ENCODE measurements at regions not wholly inside any gene's neighbourhood (a gene's known extent, or its start where the extent isn't known, plus 50 kb on each side); places are given as distances from the start of the nearest gene placed in this dataset.

DNA sequence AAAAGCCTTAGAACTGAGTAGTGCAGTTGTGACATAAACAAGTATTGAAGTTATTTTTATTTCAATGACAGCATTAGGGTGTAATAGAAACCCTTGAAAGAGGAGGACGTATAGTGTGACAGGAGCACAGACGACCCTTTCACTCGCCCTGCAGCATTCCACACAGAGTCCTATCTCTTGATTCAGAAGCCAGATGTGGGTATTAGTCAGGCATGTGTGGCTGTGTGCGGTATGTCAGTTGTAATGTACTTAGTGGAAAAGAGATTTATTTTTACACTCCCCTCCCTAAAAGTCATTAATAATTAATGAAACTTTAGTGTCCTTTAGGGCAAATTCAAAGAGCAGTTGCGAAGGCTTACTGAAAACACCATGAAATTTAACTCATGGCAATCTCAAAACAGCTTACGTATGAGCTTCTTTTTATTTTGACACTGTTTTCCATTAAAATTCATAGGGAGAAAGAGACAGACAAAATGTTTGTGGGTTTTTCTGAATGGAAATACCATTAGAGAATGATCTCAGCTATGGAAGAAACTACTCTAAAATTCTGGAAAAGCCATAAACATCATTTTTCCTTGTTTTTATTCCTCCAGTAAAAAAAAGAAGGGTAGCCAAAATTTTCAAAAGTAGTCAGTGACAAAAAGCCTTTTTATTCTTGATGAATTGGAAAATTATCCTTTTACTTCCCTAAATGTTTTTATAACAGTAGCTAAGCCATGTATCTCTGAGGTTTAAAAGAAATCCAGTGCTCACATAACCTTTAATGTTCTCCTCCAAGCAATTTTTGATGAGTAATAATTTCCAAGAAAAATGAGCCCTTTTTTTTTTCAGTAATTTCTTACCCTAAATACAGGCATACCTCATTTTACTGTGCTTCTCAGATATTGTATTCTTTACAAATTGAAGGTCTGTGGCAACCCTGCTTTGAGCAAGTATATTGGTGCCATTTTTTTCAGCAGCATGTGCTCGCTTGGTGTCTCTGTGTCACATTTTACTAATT, 84.0 kb upstream of the DSEL start:
- Histone ChIP-seq H3K27ac (ENCODE audit: poor library complexity, severe bottlenecking) (peak overlapping the region; percentile 5), H3K4me3 (ENCODE audit: severe bottlenecking) (no peak overlapping the region), H3K9me3 (ENCODE audit: severe bottlenecking) (no peaks in the 10 kb centered on the region), H3K36me3 (ENCODE audit: low read depth) (no peaks in the 10 kb centered on the region), H3K4me1 (ENCODE audit: insufficient read depth, poor library complexity, severe bottlenecking) (peaks cover 26% of the 10 kb centered on the region), H3K27me3 (ENCODE audit: insufficient read depth, poor library complexity, severe bottlenecking) (no peaks in the 10 kb centered on the region)
- TF ChIP-seq CTCF (IDR thresholded peaks at IDR 0.05; ENCODE audit: poor library complexity, severe bottlenecking): no peak
- ATAC-seq (ENCODE audit: low read depth) (peak; percentile 97), DNase-seq (ENCODE audit: low spot score) (no peak)

DNA sequence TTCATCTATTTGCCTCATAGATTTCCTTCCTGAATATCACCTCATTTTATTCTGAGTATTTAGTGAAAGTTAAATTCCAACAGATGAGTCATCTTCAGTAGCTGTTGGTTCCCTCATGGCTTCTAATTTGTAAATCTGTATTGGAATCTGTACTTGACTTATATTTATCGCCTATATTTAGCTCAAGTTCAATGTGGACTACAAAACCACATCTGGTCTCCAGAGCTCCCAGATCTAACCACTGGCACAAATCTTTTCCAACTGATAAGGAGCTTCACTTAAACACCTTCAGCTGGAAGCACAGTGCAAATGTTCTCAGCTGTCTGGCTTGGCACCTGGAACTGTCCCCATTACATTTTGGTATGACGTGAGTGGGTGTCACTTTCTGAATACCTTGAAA, 82.8 kb upstream of the DSEL start:
- ATAC-seq (ENCODE audit: low read depth) (peak; percentile 61; the same call in 2 of the 3 replicates), DNase-seq (ENCODE audit: low spot score) (no peak)
- no peaks in the 10 kb centered on the region for H3K9me3 ChIP-seq (ENCODE audit: severe bottlenecking)
- H3K36me3 ChIP-seq (ENCODE audit: low read depth): no peaks in the 10 kb centered on the region
- no peak for TF ChIP-seq CTCF (IDR thresholded peaks at IDR 0.05; ENCODE audit: poor library complexity, severe bottlenecking)
- no peaks in the 10 kb centered on the region for H3K27me3 ChIP-seq (ENCODE audit: insufficient read depth, poor library complexity, severe bottlenecking)
- H3K4me3 ChIP-seq (ENCODE audit: severe bottlenecking): no peak overlapping the region
- H3K4me1 ChIP-seq (ENCODE audit: insufficient read depth, poor library complexity, severe bottlenecking): peaks cover 26% of the 10 kb centered on the region
- H3K27ac ChIP-seq (ENCODE audit: poor library complexity, severe bottlenecking): no peak overlapping the region

DNA sequence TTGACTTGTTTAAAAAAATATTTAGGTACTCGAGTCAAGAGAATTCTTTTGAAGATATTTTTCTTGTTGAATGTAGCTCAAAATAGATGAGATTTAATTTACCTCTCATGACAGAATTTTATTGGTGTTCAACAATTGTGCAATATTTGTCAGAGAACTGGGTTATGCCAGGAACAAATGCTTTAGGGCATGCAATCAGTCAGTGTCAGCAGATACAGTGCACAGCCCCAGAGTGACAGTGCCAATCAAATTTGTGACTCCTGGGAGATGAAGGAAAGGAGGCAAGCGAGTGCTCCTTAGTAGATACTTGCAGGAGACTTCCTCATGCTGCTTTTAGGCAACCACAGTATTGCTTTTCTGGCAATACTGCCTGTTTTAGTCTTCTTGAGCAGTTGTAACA, 81.2 kb upstream of the DSEL start:
- H3K4me3 ChIP-seq (ENCODE audit: severe bottlenecking): no peak overlapping the region
- H3K36me3 ChIP-seq (ENCODE audit: low read depth): no peaks in the 10 kb centered on the region
- DNase-seq (ENCODE audit: low spot score): no peak
- TF ChIP-seq CTCF (IDR thresholded peaks at IDR 0.05; ENCODE audit: poor library complexity, severe bottlenecking): no peak
- no peak for ATAC-seq (ENCODE audit: low read depth)
- H3K9me3 ChIP-seq (ENCODE audit: severe bottlenecking): no peaks in the 10 kb centered on the region
- H3K27me3 ChIP-seq (ENCODE audit: insufficient read depth, poor library complexity, severe bottlenecking): no peaks in the 10 kb centered on the region
- H3K4me1 ChIP-seq (ENCODE audit: insufficient read depth, poor library complexity, severe bottlenecking): peaks cover 26% of the 10 kb centered on the region
- H3K27ac ChIP-seq (ENCODE audit: poor library complexity, severe bottlenecking): no peak overlapping the region

DNA sequence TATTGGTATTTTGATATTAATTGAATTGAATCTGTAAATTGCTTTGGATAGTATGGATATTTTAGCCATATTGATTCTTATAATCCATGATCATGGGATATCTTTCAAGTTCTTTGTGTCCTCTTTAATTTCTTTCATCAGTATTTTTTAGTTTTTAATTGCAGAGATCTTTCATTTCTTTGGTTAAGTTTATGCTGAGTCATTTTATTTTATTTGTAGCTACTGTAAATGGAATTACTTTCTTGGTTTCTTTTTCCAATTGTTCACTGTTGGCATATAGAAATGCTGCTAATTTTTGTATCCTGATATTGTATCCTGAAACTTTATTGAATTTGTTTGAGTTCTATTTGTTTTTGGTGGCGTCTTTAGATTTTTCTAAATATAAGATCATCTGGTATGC, 79.5 kb upstream of the DSEL start:
- no peak for TF ChIP-seq CTCF (IDR thresholded peaks at IDR 0.05; ENCODE audit: poor library complexity, severe bottlenecking)
- H3K27ac ChIP-seq (ENCODE audit: poor library complexity, severe bottlenecking): no peak overlapping the region
- no peak overlapping the region for H3K4me3 ChIP-seq (ENCODE audit: severe bottlenecking)
- H3K27me3 ChIP-seq (ENCODE audit: insufficient read depth, poor library complexity, severe bottlenecking): no peaks in the 10 kb centered on the region
- no peaks in the 10 kb centered on the region for H3K36me3 ChIP-seq (ENCODE audit: low read depth)
- H3K9me3 ChIP-seq (ENCODE audit: severe bottlenecking): no peaks in the 10 kb centered on the region
- ATAC-seq (ENCODE audit: low read depth) (no peak), DNase-seq (ENCODE audit: low spot score) (no peak)
- H3K4me1 ChIP-seq (ENCODE audit: insufficient read depth, poor library complexity, severe bottlenecking): peaks cover 26% of the 10 kb centered on the region

Data from RWPE2 (cell line).